Glutamatergic neuron (in vitro differentiated cells): ENCODE measurements at regions not wholly inside any gene's neighbourhood (a gene's known extent, or its start where the extent isn't known, plus 50 kb on each side); places are given as distances from the start of the nearest gene placed in this dataset.
"Not testable (repeated sequence)": the region's sequence is repeated elsewhere in the genome, so short reads cannot be mapped to it uniquely, and the experiment has no call there.

ENCODE experiments used
- DNase-seq: peaks from one replicate; pipeline ENCODE4 v3.0.0; 2022
- H3K27ac Mint-ChIP-seq: one replicate; pipeline ENCODE4 v1.8.0; 2020; ENCODE audit warnings: mild to moderate bottlenecking, mixed read lengths, inconsistent platforms; ENCODE audit not compliant: unreplicated experiment
- H3K27me3 Mint-ChIP-seq: one replicate; pipeline ENCODE4 v1.8.0; 2020; ENCODE audit warnings: mild to moderate bottlenecking, moderate library complexity, mixed read lengths, inconsistent platforms; ENCODE audit not compliant: unreplicated experiment
- H3K36me3 Mint-ChIP-seq: one replicate; pipeline ENCODE4 v1.8.0; 2020; ENCODE audit warnings: mild to moderate bottlenecking, mixed read lengths, inconsistent platforms; ENCODE audit not compliant: unreplicated experiment
- H3K4me1 Mint-ChIP-seq: one replicate; pipeline ENCODE4 v1.8.0; 2020; ENCODE audit warnings: mild to moderate bottlenecking, low read depth, mixed read lengths, inconsistent platforms; ENCODE audit not compliant: unreplicated experiment
- H3K4me3 Mint-ChIP-seq: one replicate; pipeline ENCODE4 v1.8.0; 2020; ENCODE audit warnings: mild to moderate bottlenecking, mixed read lengths, inconsistent platforms; ENCODE audit not compliant: unreplicated experiment
- H3K9me3 Mint-ChIP-seq: one replicate; pipeline ENCODE4 v1.8.0; 2020; ENCODE audit warnings: mild to moderate bottlenecking, moderate library complexity, mixed read lengths, inconsistent platforms; ENCODE audit not compliant: unreplicated experiment
- TF ChIP-seq, protein P1 (sequence below): fragments of 200-600 bp; sonication (generic); IDR thresholded peaks from one replicate; pipeline ENCODE4 v1.5.0; 2021; ENCODE audit not compliant: partially characterized antibody, unreplicated experiment

GRCh38 chr10:36003688-36004087 is 361.6 kb upstream of the FZD8 start:
- no peak for DNase-seq
- Mint-ChIP-seq H3K36me3 (peaks cover 6% of the 10 kb centered on the region), H3K4me1 (no peaks in the 10 kb centered on the region), H3K27me3 (no peaks in the 10 kb centered on the region), H3K4me3 (no peak overlapping the region), H3K27ac (no peak overlapping the region), H3K9me3 (no peaks in the 10 kb centered on the region)
- TF ChIP-seq, protein P1, sequence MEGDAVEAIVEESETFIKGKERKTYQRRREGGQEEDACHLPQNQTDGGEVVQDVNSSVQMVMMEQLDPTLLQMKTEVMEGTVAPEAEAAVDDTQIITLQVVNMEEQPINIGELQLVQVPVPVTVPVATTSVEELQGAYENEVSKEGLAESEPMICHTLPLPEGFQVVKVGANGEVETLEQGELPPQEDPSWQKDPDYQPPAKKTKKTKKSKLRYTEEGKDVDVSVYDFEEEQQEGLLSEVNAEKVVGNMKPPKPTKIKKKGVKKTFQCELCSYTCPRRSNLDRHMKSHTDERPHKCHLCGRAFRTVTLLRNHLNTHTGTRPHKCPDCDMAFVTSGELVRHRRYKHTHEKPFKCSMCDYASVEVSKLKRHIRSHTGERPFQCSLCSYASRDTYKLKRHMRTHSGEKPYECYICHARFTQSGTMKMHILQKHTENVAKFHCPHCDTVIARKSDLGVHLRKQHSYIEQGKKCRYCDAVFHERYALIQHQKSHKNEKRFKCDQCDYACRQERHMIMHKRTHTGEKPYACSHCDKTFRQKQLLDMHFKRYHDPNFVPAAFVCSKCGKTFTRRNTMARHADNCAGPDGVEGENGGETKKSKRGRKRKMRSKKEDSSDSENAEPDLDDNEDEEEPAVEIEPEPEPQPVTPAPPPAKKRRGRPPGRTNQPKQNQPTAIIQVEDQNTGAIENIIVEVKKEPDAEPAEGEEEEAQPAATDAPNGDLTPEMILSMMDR = no peak

DNA sequence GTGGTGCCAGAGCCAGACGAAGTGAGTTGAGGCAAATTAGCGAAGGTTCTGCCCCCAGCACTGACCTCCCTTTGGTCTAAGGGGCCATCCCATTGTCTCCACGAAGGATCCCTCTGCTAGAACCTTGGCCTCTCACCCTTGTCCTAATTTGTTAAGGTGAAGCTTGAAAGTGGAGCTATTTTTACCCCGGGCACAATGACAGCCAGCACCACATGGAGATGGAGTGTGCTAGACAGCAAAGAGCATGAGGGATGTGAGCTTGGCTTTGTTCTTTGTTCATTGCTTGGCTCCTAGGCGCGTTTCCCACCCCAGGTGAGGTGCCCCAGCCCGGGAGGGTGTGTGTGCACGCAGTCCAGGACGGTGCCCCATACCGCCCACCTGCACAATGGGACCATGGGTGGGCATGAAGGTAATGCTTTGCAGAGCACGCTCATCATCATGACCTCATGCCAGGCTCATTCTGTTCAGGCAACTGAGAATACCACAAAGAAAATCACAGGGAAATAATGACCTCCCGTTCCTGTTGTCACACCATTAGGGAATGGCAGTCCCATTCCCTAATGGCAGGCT is 361.0 kb upstream of the FZD8 start:
- TF ChIP-seq, protein P1 = no peak
- H3K4me1 Mint-ChIP-seq = no peaks in the 10 kb centered on the region
- no peak overlapping the region for H3K27ac Mint-ChIP-seq
- peaks cover 6% of the 10 kb centered on the region for H3K36me3 Mint-ChIP-seq
- no peak for DNase-seq
- H3K9me3 Mint-ChIP-seq = no peaks in the 10 kb centered on the region
- no peaks in the 10 kb centered on the region for H3K27me3 Mint-ChIP-seq
- no peak overlapping the region for H3K4me3 Mint-ChIP-seq

DNA sequence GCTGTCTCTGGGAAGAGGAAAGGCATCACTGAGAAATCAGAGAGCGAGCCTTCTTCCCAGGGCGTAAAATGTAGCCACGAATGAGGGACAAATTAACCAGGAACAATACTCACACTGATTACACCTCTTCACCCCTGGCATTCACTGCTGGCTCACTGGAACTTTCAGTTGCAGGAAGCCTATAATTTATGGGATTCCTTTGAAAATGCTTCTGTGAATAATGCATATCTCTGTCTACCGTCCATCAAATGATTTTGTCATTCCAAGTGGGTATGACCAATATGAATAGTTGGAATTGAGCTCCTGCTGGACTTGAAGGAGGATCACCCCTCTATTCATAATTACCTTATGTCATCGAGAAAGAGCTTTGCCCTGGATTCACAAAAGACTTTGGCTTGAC is 360.3 kb upstream of the FZD8 start:
- Mint-ChIP-seq H3K4me1 (no peaks in the 10 kb centered on the region), H3K9me3 (no peaks in the 10 kb centered on the region), H3K4me3 (no peak overlapping the region), H3K27ac (no peak overlapping the region), H3K27me3 (no peaks in the 10 kb centered on the region), H3K36me3 (peaks cover 3% of the 10 kb centered on the region)
- TF ChIP-seq, protein P1 = no peak
- DNase-seq = no peak

GRCh38 chr10:36000754-36001153 is 358.7 kb upstream of the FZD8 start:
- not testable (repeated sequence) for H3K27ac Mint-ChIP-seq, H3K9me3 Mint-ChIP-seq, H3K4me1 Mint-ChIP-seq, DNase-seq, H3K36me3 Mint-ChIP-seq, H3K27me3 Mint-ChIP-seq, H3K4me3 Mint-ChIP-seq

DNA sequence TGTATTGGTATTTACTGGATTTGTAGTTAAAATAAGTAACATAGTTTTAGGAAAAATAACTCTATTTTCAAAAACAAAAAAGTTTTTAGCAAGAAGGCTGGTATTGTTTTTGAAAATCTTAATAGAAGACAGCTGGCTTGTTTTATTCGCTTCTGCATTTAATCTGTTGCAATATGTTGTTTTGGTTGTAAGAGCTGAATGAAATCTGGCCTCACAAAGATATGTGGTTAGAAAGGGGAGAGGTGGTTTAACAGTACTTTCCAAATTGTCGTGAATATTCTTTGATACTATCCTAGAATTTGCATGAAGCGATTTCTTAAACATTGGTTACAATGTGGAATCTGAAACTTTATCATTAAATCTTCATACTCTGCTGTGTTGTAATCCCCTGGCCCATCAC is 355.9 kb upstream of the FZD8 start:
- H3K9me3 Mint-ChIP-seq = no peaks in the 10 kb centered on the region
- H3K4me3 Mint-ChIP-seq = no peak overlapping the region
- TF ChIP-seq, protein P1 = no peak
- H3K4me1 Mint-ChIP-seq = no peaks in the 10 kb centered on the region
- no peaks in the 10 kb centered on the region for H3K27me3 Mint-ChIP-seq
- no peak overlapping the region for H3K27ac Mint-ChIP-seq
- H3K36me3 Mint-ChIP-seq = no peaks in the 10 kb centered on the region
- DNase-seq = no peak

DNA sequence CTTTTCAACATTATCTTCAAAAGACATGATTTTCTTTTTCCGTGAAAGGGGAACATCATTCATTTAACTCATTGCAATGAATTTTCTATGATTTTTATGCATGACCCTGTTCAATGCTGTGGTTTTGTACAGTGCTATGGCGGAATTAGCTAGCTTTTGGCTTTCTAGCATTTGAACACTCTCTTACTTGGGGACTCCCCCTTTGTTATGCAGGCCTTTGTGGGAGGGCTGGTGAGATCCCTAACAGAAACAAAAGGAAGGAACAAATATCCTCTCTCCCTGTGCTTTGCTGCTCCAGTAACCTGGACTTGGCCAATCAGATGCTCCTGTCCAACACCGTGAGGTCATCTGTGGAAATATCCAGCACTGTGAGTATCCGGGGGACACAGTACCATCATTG is 353.4 kb upstream of the FZD8 start:
- Mint-ChIP-seq H3K4me3 (no peak overlapping the region), H3K27ac (no peak overlapping the region), H3K27me3 (no peaks in the 10 kb centered on the region), H3K36me3 (no peaks in the 10 kb centered on the region), H3K9me3 (no peaks in the 10 kb centered on the region), H3K4me1 (no peaks in the 10 kb centered on the region)
- TF ChIP-seq, protein P1 = no peak
- DNase-seq = no peak
